Ovary (tissue), 3 donors: ENCODE measurements at regions not wholly inside any gene's neighbourhood (a gene's known extent, or its start where the extent isn't known, plus 50 kb on each side); places are given as distances from the start of the nearest gene placed in this dataset.

Source experiments
- POLR2A ChIP-seq: fragments of 450-650 bp; IDR thresholded peaks from one replicate; pipeline ENCODE4 v1.6.1; 2017; ENCODE audit warnings: antibody characterized with exemption, mild to moderate bottlenecking, moderate library complexity
- TF ChIP-seq, protein P1 (sequence below), 3 donors: fragments of 450-650 bp in 2 of 3; fragments of 200-600 bp in 1 of 3; IDR thresholded peaks; one replicate each; pipeline versions ENCODE4 v1.5.1 to v1.8.0; 2016 to 2022; ENCODE audit warnings: antibody characterized with exemption in 3 of 3, mild to moderate bottlenecking in 1 of 3
- donor health status: DM: no; HTN: no; CAD: no.

DNA sequence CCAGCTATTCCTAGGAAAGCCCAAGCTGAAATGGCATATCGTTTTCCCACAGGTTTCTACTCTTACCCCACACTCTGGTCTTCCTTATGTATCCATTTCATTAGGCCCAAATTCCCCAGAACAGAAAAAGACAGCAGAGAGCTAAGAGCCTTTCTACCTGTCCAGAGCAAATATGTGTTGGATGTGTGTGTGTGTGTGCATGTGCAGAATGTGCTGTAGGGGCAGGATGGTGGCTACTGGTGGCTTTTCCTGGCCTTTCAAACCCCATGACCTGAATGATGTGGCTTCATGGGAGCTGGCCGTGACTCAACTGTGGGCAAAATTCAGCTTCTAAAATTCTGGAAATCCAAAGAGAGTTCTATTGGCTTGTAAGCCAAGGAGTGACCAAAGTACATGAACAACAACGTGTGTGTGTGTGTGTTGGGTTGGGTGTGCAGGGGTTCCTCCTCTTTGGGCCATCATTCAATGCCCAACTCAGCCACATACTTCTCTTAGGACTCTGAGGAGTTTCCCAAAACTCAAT, 421.4 kb upstream of the CADM1 start:
- TF ChIP-seq, protein P1, sequence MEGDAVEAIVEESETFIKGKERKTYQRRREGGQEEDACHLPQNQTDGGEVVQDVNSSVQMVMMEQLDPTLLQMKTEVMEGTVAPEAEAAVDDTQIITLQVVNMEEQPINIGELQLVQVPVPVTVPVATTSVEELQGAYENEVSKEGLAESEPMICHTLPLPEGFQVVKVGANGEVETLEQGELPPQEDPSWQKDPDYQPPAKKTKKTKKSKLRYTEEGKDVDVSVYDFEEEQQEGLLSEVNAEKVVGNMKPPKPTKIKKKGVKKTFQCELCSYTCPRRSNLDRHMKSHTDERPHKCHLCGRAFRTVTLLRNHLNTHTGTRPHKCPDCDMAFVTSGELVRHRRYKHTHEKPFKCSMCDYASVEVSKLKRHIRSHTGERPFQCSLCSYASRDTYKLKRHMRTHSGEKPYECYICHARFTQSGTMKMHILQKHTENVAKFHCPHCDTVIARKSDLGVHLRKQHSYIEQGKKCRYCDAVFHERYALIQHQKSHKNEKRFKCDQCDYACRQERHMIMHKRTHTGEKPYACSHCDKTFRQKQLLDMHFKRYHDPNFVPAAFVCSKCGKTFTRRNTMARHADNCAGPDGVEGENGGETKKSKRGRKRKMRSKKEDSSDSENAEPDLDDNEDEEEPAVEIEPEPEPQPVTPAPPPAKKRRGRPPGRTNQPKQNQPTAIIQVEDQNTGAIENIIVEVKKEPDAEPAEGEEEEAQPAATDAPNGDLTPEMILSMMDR (IDR thresholded peaks at IDR 0.05), result no peak
- TF ChIP-seq POLR2A, result no peak
